ENCODE measurements at regions not wholly inside any gene's neighbourhood (a gene's known extent, or its start where the extent isn't known, plus 50 kb on each side); places are given as distances from the start of the nearest gene placed in this dataset.
"Not testable (repeated sequence)": the region's sequence is repeated elsewhere in the genome, so short reads cannot be mapped to it uniquely, and the experiment has no call there.

DNA sequence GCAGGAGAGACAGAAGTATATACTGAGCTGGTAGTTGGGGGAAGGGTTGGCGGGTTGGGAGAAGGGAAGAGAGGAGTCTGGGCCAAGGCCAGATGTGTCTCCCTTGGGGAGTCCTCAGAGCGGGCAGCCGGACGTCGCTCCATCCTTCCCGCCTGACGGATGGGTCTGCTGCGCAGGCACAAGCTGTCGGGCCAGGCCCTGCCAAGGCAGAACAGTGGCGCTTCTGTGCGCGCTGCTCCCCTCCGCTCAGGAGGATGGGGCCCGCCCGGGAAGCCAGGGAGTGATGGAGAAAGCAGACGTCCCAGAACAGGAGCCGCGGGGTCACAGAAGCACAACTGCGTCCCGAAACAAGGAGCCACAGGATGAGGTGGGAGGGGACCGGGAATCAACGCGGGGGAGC, 449.9 kb downstream of the CNTNAP3B start:
- not testable (repeated sequence) for H3K36me3 ChIP-seq; DNase-seq (ENCODE audit: low read depth in 1 of 2, low spot score in 2 of 2); H3K27ac ChIP-seq; H3K4me1 ChIP-seq (replicated peaks); H3K9me3 ChIP-seq (replicated peaks); H3K4me3 ChIP-seq; H3K27me3 ChIP-seq (replicated peaks)

- H3K27me3 ChIP-seq (replicated peaks); H3K36me3 ChIP-seq; H3K27ac ChIP-seq; H3K4me3 ChIP-seq; H3K4me1 ChIP-seq (replicated peaks); DNase-seq (ENCODE audit: low read depth in 1 of 2, low spot score in 2 of 2); H3K9me3 ChIP-seq (replicated peaks): not testable (repeated sequence)
Observed at GRCh38 chr9:41663497-41664036, 465.7 kb downstream of the CNTNAP3B start.

- not testable (repeated sequence) for H3K4me3 ChIP-seq
Observed at GRCh38 chr9:41658706-41659105, 469.6 kb upstream of the ZNG1F start.

DNA sequence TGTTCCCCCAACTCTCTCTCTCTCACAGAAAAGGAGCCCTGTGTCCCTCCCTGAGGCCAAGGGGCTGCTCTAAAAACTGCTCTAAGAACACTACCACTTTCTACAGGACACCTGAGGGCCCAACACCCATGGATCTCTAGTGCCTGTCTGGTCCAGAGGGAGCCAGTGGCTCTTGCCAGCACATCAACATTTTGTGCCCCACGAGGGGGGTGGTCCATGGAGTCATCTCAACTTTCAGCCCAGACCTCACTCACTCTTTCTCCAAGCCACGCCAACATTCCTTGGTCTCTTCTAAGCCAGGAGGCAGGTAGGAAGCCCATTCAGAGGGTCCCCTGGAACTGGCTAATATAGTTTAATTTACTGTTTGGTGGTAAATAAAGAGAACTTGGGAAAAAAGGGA, 469.0 kb upstream of the ZNG1F start:
- not testable (repeated sequence) for H3K4me3 ChIP-seq; H3K9me3 ChIP-seq (replicated peaks); H3K4me1 ChIP-seq (replicated peaks); H3K36me3 ChIP-seq; DNase-seq (ENCODE audit: low read depth in 1 of 2, low spot score in 2 of 2); H3K27ac ChIP-seq; H3K27me3 ChIP-seq (replicated peaks)

More at GRCh38 chr9:41658706-41659105, 469.6 kb upstream of the ZNG1F start:
- H3K36me3 ChIP-seq; DNase-seq (ENCODE audit: low read depth in 1 of 2, low spot score in 2 of 2); H3K9me3 ChIP-seq (replicated peaks); H3K27ac ChIP-seq; H3K4me1 ChIP-seq (replicated peaks); H3K27me3 ChIP-seq (replicated peaks): not testable (repeated sequence)

DNA sequence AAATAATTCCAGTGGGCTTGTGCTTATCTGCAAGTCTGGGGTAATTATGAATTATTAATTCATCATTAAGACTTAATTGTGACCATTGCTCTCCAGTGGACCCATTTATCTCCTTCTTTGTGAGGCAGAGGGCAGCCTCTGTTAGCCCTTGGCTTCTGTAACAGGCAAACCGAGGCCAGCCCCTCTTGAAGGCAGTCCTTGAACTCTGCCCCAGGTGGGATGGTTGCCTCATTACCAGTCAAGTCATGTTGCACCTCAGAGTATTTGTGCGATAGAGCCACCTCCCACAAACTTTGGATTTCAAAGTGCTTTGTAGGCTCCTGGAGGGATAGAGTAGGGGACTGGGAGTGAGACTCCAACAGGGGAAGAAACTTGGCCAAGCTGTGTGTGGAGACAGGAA, 468.0 kb upstream of the ZNG1F start:
- not testable (repeated sequence) for H3K27me3 ChIP-seq (replicated peaks); H3K36me3 ChIP-seq; H3K4me1 ChIP-seq (replicated peaks); H3K27ac ChIP-seq; H3K4me3 ChIP-seq; H3K9me3 ChIP-seq (replicated peaks); DNase-seq (ENCODE audit: low read depth in 1 of 2, low spot score in 2 of 2)

DNA sequence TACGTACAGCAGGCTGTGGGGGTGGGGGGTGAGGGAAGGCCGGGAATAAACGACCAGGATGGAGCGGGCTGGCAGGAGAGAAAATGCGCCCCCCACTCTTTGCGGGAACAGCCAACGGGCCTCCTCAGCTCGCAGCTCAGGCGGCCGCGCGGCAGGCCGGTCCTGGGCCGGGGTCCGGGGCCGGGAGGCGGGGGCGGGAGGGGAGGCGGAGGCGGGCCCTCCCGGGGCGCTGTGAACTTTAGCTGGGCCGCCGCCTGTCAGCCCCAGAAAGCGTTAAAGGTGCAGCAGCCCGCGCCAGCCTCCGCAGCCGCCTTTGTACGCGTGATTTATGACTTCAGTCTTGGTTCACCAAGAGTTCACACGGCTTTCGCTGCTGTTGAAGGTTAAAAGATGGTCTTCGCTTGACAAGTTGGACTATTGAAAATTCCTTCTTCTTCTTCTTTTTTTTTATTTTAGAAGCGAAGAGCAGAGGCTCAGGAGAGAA, 466.0 kb upstream of the ZNG1F start:
- not testable (repeated sequence) for H3K4me3 ChIP-seq; DNase-seq (ENCODE audit: low read depth in 1 of 2, low spot score in 2 of 2); H3K36me3 ChIP-seq; H3K27me3 ChIP-seq (replicated peaks); H3K9me3 ChIP-seq (replicated peaks); H3K4me1 ChIP-seq (replicated peaks); H3K27ac ChIP-seq

DNA sequence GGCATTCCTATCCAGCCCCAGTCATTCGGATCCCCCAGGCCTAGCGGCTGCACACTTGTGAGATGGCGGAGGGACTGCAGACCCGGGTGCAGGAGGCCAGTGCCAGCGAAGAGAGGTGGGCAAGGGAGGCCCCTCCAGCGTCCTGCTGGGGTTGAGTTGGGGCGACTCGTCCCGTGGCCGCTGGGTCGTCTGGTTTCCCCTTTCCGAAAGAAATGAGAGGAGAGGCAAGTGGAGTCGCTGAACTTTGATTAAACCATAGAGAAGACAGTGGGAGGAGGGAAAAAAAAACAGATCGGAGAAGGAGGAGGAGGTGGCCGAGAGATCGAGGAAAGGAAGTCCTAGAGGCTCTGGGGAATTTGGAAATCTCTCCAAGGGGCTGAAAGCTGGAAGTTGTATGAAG, 465.2 kb upstream of the ZNG1F start:
- H3K27me3 ChIP-seq (replicated peaks); H3K36me3 ChIP-seq; H3K9me3 ChIP-seq (replicated peaks); DNase-seq (ENCODE audit: low read depth in 1 of 2, low spot score in 2 of 2); H3K4me3 ChIP-seq; H3K4me1 ChIP-seq (replicated peaks); H3K27ac ChIP-seq: not testable (repeated sequence)

DNA sequence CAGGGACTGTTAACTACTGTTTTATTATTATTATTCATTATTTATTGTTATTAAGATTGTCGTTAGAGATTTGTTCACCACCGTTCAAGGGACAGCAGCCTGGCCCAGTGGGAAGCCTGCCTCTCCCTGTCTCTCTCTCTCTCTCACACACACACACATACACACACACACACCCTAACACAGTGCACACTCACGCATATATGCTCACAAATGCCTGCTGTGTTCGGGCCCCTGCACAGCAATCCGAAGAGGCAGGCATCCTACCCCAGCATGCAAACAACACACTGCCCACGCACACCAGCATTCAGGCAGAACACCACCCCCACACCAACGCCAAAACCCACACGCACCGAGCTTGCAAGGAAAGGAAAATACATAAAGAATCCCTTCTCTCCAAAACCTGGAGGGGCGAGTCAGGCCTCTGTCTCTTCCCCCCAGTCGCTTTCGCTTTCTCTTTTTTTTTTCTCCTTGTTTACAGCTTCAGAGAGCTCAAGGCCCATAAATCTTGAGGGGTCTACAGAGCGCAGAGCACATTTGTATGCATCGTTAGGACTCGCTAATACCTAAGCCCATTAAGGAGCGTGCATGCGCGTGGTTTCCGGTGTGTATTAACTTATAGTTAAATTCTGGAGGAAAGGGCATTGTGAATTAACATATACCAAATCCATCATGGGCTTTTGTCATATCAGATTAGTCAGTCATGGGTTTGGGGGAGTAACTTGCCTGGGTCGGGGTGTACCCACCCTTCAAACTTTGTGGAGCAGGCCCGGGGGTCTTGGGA, 464.6 kb upstream of the ZNG1F start:
- H3K9me3 ChIP-seq (replicated peaks); DNase-seq (ENCODE audit: low read depth in 1 of 2, low spot score in 2 of 2); H3K4me3 ChIP-seq; H3K4me1 ChIP-seq (replicated peaks); H3K27me3 ChIP-seq (replicated peaks); H3K27ac ChIP-seq; H3K36me3 ChIP-seq: not testable (repeated sequence)

- H3K9me3 ChIP-seq (replicated peaks); H3K36me3 ChIP-seq; H3K27me3 ChIP-seq (replicated peaks); DNase-seq (ENCODE audit: low read depth in 1 of 2, low spot score in 2 of 2); H3K27ac ChIP-seq; H3K4me3 ChIP-seq; H3K4me1 ChIP-seq (replicated peaks): not testable (repeated sequence)
Observed at GRCh38 chr9:41652800-41653199, 463.7 kb upstream of the ZNG1F start.

DNA sequence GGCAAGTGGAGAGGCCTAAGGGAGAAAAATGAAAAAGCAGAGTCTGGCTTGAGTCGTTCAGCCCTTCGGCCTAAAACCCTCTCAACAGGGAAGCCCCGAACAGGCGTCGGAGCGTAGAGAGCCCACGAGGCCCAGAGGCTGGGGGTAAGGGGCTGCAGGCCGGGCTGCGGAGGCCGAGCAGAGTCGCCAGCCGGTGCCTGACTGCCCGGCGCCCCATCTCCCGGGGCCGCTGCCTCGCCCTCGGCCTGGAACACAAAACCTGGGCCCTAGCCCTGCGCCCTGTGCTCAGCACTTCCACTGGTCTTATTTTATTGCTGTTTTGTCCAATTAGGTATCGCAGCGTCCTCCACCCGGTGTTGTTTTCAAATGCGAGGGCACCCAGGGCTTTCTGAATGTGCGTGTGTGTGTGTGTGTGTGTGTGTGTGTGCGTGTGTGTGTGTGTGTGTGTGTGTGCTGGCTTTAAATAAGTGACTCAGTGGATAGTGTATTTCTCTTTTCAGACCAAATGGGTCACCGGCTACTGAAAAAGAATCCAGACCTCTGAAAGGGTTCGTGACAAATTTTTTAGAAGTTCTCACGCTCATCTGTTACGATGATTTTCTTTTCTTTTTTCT, 463.1 kb upstream of the ZNG1F start:
- DNase-seq (ENCODE audit: low read depth in 1 of 2, low spot score in 2 of 2): not testable (repeated sequence)

DNA sequence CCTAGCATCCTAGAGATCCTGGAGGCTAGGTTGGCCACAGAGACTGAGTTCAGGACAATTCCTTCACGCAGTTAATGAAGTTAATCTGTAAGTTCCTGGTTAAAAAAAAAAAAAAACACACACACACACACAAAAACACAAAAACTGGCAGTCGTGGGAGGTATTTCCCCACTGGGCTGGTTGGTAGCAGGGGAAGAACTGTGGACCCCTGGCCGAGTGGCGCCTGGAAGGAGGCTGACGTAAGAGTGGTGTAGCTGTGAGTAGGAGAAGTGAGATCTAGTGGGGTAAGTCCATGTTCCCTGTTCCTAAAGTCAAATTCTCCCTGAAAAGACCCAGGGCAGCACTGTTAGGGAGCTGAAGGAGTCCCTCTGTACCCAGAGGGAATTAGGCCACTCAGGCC, 461.0 kb upstream of the ZNG1F start:
- H3K36me3 ChIP-seq; H3K9me3 ChIP-seq (replicated peaks); H3K4me1 ChIP-seq (replicated peaks); DNase-seq (ENCODE audit: low read depth in 1 of 2, low spot score in 2 of 2); H3K27ac ChIP-seq; H3K27me3 ChIP-seq (replicated peaks); H3K4me3 ChIP-seq: not testable (repeated sequence)

More for the DNA sequence above, 463.1 kb upstream of the ZNG1F start:
- not testable (repeated sequence) for H3K4me1 ChIP-seq (replicated peaks); H3K27ac ChIP-seq; H3K27me3 ChIP-seq (replicated peaks); H3K4me3 ChIP-seq; H3K36me3 ChIP-seq; H3K9me3 ChIP-seq (replicated peaks)

DNA sequence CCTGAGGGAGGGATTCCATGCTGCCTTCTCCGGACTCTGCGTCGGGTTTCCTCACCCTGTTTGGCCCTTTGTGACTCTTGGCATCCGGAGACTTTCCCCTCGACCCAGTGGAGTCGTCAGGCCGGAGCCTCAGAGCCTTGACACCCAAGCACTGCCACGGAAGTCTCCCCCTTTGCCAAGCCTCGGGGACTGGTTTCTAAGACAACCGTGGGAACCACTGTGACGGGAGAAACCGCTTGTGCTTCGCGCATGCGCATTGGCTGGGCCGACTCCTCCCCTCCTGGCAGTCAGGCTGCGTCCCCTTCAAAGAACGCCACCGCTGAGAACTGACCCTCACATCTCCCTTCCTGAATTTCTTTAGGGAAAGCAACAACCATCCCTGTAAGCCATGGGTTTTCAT, 459.4 kb upstream of the ZNG1F start:
- not testable (repeated sequence) for DNase-seq (ENCODE audit: low read depth in 1 of 2, low spot score in 2 of 2)

DNA sequence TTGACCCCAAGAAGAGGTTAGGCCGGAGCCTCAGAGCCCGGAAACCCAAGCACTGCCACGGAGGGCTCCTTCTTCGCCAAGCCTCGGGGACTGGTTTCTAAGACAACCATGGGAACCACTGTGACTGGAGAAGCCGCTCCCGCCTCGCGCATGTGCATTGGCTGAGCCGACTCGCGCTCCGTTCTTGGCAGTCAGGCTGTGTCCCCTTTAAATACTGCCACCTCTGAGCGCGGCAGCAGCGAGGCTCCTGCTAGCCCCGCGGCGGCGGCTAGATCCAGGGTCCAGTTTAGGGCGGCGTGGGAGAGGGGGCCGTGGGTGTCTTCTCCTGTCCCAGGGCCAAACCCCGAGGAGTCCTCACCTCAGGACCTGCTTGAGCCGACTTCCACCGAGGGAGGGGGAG, 457.1 kb upstream of the ZNG1F start:
- H3K4me1 ChIP-seq (replicated peaks); H3K27me3 ChIP-seq (replicated peaks); H3K27ac ChIP-seq; DNase-seq (ENCODE audit: low read depth in 1 of 2, low spot score in 2 of 2); H3K4me3 ChIP-seq; H3K36me3 ChIP-seq; H3K9me3 ChIP-seq (replicated peaks): not testable (repeated sequence)

More for the DNA sequence above, 459.4 kb upstream of the ZNG1F start:
- H3K27ac ChIP-seq; H3K4me1 ChIP-seq (replicated peaks); H3K27me3 ChIP-seq (replicated peaks); H3K4me3 ChIP-seq; H3K9me3 ChIP-seq (replicated peaks); H3K36me3 ChIP-seq: not testable (repeated sequence)

GRCh38 chr9:41643571-41644279, 454.6 kb upstream of the ZNG1F start:
- not testable (repeated sequence) for H3K4me1 ChIP-seq (replicated peaks); DNase-seq (ENCODE audit: low read depth in 1 of 2, low spot score in 2 of 2); H3K4me3 ChIP-seq; H3K27ac ChIP-seq; H3K36me3 ChIP-seq; H3K9me3 ChIP-seq (replicated peaks); H3K27me3 ChIP-seq (replicated peaks)
